Astrocyte (in vitro differentiated cells and primary cell): ENCODE measurements at regions not wholly inside any gene's neighbourhood (a gene's known extent, or its start where the extent isn't known, plus 50 kb on each side); places are given as distances from the start of the nearest gene placed in this dataset.
"Not testable (repeated sequence)": the region's sequence is repeated elsewhere in the genome, so short reads cannot be mapped to it uniquely, and the experiment has no call there.

Experiments
- DNase-seq: peaks from one replicate; pipeline ENCODE4 v3.0.0-alpha.2; 2010; ENCODE audit warnings: low read depth
- FAIRE-seq: peaks from 2 replicates; lab custom pipeline; 2011; peaks lifted over from hg19 to GRCh38; lab: Jason Lieb, UNC
- H2AFZ ChIP-seq: 2 replicates; pipeline ENCODE4 v1.6.0; 2012; ENCODE audit warnings: low read depth, low read length, inconsistent platforms
- H3K27ac ChIP-seq: 2 replicates; pipeline ENCODE4 v1.5.1; 2011; ENCODE audit warnings: low read depth, low read length, inconsistent platforms
- H3K27me3 ChIP-seq: 2 replicates; pipeline ENCODE4 v1.6.0; 2011; ENCODE audit warnings: low read length, inconsistent platforms; ENCODE audit not compliant: insufficient read depth
- H3K36me3 ChIP-seq: 2 replicates; pipeline ENCODE4 v1.5.1; 2011; ENCODE audit warnings: low read length, inconsistent platforms; ENCODE audit not compliant: insufficient read depth
- H3K4me1 ChIP-seq: 2 replicates; pipeline ENCODE4 v1.5.1; 2011; ENCODE audit warnings: low read length, inconsistent platforms; ENCODE audit not compliant: insufficient read depth
- H3K4me2 ChIP-seq: 2 replicates; pipeline ENCODE4 v1.6.0; 2012; ENCODE audit warnings: low read length, inconsistent platforms
- H3K4me3 ChIP-seq: 2 replicates; pipeline ENCODE4 v1.5.1; 2011; ENCODE audit warnings: low read depth, mild to moderate bottlenecking, low read length, inconsistent platforms; ENCODE audit not compliant: insufficient read depth
- H3K79me2 ChIP-seq: 2 replicates; pipeline ENCODE4 v1.6.0; 2012; ENCODE audit warnings: mild to moderate bottlenecking, low read length, inconsistent platforms; ENCODE audit not compliant: insufficient read depth
- H3K9ac ChIP-seq: 2 replicates; pipeline ENCODE4 v1.6.0; 2012; ENCODE audit warnings: mild to moderate bottlenecking, low read length, inconsistent platforms
- H3K9me3 ChIP-seq: 2 replicates; pipeline ENCODE4 v1.5.1; 2012; ENCODE audit warnings: low read depth, mild to moderate bottlenecking, low read length, inconsistent platforms; ENCODE audit not compliant: insufficient read depth
- H4K20me1 ChIP-seq: 2 replicates; pipeline ENCODE4 v1.6.0; 2012; ENCODE audit warnings: low read length, inconsistent platforms; ENCODE audit not compliant: insufficient read depth
- H3K27ac Mint-ChIP-seq: one replicate; pipeline ENCODE4 v1.8.0; 2021; ENCODE audit warnings: mild to moderate bottlenecking, mixed read lengths; ENCODE audit not compliant: unreplicated experiment
- H3K27me3 Mint-ChIP-seq: one replicate; pipeline ENCODE4 v1.8.0; 2021; ENCODE audit warnings: low read depth, mixed read lengths; ENCODE audit not compliant: unreplicated experiment
- H3K36me3 Mint-ChIP-seq: one replicate; pipeline ENCODE4 v1.8.0; 2021; ENCODE audit warnings: low read depth, mixed read lengths; ENCODE audit not compliant: unreplicated experiment
- H3K4me1 Mint-ChIP-seq: one replicate; pipeline ENCODE4 v1.8.0; 2021; ENCODE audit warnings: low read depth, mixed read lengths; ENCODE audit not compliant: unreplicated experiment
- H3K4me3 Mint-ChIP-seq: one replicate; pipeline ENCODE4 v1.8.0; 2021; ENCODE audit warnings: mild to moderate bottlenecking, moderate library complexity, mixed read lengths; ENCODE audit not compliant: unreplicated experiment
- H3K9me3 Mint-ChIP-seq: one replicate; pipeline ENCODE4 v1.8.0; 2021; ENCODE audit warnings: mild to moderate bottlenecking, mixed read lengths; ENCODE audit not compliant: unreplicated experiment
- CTCF ChIP-seq: IDR thresholded peaks from 2 replicates; pipeline ENCODE4 v1.5.1; 2011; ENCODE audit warnings: low read depth, mild to moderate bottlenecking, inconsistent platforms, low read length, moderate library complexity; ENCODE audit not compliant: insufficient read depth
- EZH2 ChIP-seq: IDR thresholded peaks from 2 replicates; pipeline ENCODE4 v1.6.1; 2012; ENCODE audit warnings: mild to moderate bottlenecking, low read length, inconsistent platforms; ENCODE audit not compliant: insufficient read depth

- H3K4me2 ChIP-seq: no peak overlapping the region
- Mint-ChIP-seq H3K4me1 (peaks cover 9% of the 10 kb centered on the region), H3K27me3 (peaks cover 5% of the 10 kb centered on the region), H3K36me3 (no peaks in the 10 kb centered on the region), H3K9me3 (no peaks in the 10 kb centered on the region), H3K4me3 (no peak overlapping the region), H3K27ac (no peak overlapping the region)
- no peak overlapping the region for H3K9ac ChIP-seq
- H3K36me3 ChIP-seq: no peaks in the 10 kb centered on the region
- no peak overlapping the region for H2AFZ ChIP-seq
- no peak overlapping the region for H3K27ac ChIP-seq
- peaks cover 5% of the 10 kb centered on the region for H3K27me3 ChIP-seq
- TF ChIP-seq EZH2 (no peak), CTCF (peak; percentile 91)
- no peaks in the 10 kb centered on the region for H3K9me3 ChIP-seq
- no peak for FAIRE-seq
- DNase-seq: no peak
- no peak overlapping the region for H3K4me3 ChIP-seq
- H3K79me2 ChIP-seq: no peaks in the 10 kb centered on the region
- H4K20me1 ChIP-seq: no peaks in the 10 kb centered on the region
- no peaks in the 10 kb centered on the region for H3K4me1 ChIP-seq
Observed at GRCh38 chr7:142482891-142483658, 225.2 kb upstream of the PRSS58 start.

GRCh38 chr7:142481548-142481947 is 223.7 kb upstream of the PRSS58 start:
- Mint-ChIP-seq H3K4me3 (no peak overlapping the region), H3K27ac (no peak overlapping the region), H3K4me1 (peaks cover 14% of the 10 kb centered on the region), H3K36me3 (no peaks in the 10 kb centered on the region), H3K27me3 (peaks cover 2% of the 10 kb centered on the region), H3K9me3 (no peaks in the 10 kb centered on the region)
- no peak overlapping the region for H3K4me3 ChIP-seq
- H3K9me3 ChIP-seq: no peaks in the 10 kb centered on the region
- no peak overlapping the region for H3K27ac ChIP-seq
- H3K9ac ChIP-seq: no peak overlapping the region
- no peaks in the 10 kb centered on the region for H4K20me1 ChIP-seq
- FAIRE-seq: no peak
- no peak overlapping the region for H2AFZ ChIP-seq
- H3K27me3 ChIP-seq: peaks cover 5% of the 10 kb centered on the region
- peaks cover 6% of the 10 kb centered on the region for H3K4me1 ChIP-seq
- TF ChIP-seq EZH2: no peak
- TF ChIP-seq CTCF: peak; percentile 7
- no peaks in the 10 kb centered on the region for H3K79me2 ChIP-seq
- DNase-seq: no peak
- H3K36me3 ChIP-seq: no peaks in the 10 kb centered on the region
- no peak overlapping the region for H3K4me2 ChIP-seq

GRCh38 chr7:142478479-142479220 is 220.8 kb upstream of the PRSS58 start:
- Histone ChIP-seq H3K79me2 (no peaks in the 10 kb centered on the region), H3K4me1 (peaks cover 8% of the 10 kb centered on the region), H3K9me3 (no peaks in the 10 kb centered on the region), H3K4me3 (no peak overlapping the region), H3K27ac (no peak overlapping the region), H3K9ac (no peak overlapping the region), H3K4me2 (no peak overlapping the region), H4K20me1 (no peaks in the 10 kb centered on the region), H3K27me3 (no peaks in the 10 kb centered on the region), H2AFZ (no peak overlapping the region), H3K36me3 (no peaks in the 10 kb centered on the region)
- DNase-seq: no peak
- Mint-ChIP-seq H3K4me1 (peaks cover 14% of the 10 kb centered on the region), H3K27ac (peak overlapping the region; percentile 60), H3K27me3 (no peaks in the 10 kb centered on the region), H3K9me3 (no peaks in the 10 kb centered on the region), H3K36me3 (no peaks in the 10 kb centered on the region), H3K4me3 (no peak overlapping the region)
- TF ChIP-seq EZH2 (no peak), CTCF (peak; percentile 79)
- no peak for FAIRE-seq

GRCh38 chr7:142477801-142478200 is 219.9 kb upstream of the PRSS58 start:
- H3K4me2 ChIP-seq: peak overlapping the region; percentile 58
- H3K27me3 ChIP-seq, H2AFZ ChIP-seq, H3K36me3 Mint-ChIP-seq, FAIRE-seq, H3K79me2 ChIP-seq, H3K4me3 Mint-ChIP-seq, H3K27me3 Mint-ChIP-seq, H3K9ac ChIP-seq, H4K20me1 ChIP-seq, DNase-seq, H3K27ac ChIP-seq, H3K36me3 ChIP-seq, H3K9me3 Mint-ChIP-seq, H3K4me3 ChIP-seq, H3K9me3 ChIP-seq, H3K27ac Mint-ChIP-seq, H3K4me1 ChIP-seq: not testable (repeated sequence)
- H3K4me1 Mint-ChIP-seq: peaks cover 12% of the 10 kb centered on the region
